Stimulated activated CD4-positive, alpha-beta T cell treated with anti-CD3 and anti-CD28 coated beads, TNF-alpha, amount 100 ng/mL, for 1 hour (primary cell): ENCODE measurements at regions not wholly inside any gene's neighbourhood (a gene's known extent, or its start where the extent isn't known, plus 50 kb on each side); places are given as distances from the start of the nearest gene placed in this dataset.

ENCODE experiments used
- DNase-seq, 3 donors: peaks; one replicate each; pipeline ENCODE4 v3.0.0-alpha.2; 2020; ENCODE audit warnings: low read depth in 3 of 3, low spot score in 1 of 3

GRCh38 chr5:77157732-77158532 is 52.5 kb upstream of the PDE8B start:
- no peak for DNase-seq

GRCh38 chr5:77156379-77156778 is 54.1 kb upstream of the PDE8B start:
- DNase-seq: no peak

- peak in 1 of 3 donors; percentile 5 for DNase-seq
Measured at GRCh38 chr5:77155179-77155785, 55.2 kb upstream of the PDE8B start.

DNA sequence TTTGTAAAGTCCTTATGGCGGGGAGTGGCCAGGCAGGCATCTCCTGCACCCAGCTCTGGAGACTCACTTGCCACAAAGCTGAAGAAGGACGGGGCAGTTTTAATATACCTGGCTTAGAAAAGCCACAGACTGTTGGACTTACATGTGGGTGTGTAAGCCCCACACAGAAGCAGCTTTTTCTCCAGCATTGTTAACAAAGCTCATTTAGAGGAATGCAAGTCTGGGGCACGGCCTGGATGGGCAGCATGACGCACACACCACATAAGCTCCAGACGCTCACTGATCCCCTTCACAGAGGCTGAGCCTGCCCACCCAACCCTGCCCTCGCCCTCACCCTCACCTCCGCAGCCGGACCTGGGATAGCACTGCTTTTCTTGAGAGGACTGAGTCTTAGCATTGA is 58.0 kb upstream of the PDE8B start:
- no peak for DNase-seq

- DNase-seq: no peak
Measured at GRCh38 chr5:77151501-77151900, 59.0 kb upstream of the PDE8B start.

DNA sequence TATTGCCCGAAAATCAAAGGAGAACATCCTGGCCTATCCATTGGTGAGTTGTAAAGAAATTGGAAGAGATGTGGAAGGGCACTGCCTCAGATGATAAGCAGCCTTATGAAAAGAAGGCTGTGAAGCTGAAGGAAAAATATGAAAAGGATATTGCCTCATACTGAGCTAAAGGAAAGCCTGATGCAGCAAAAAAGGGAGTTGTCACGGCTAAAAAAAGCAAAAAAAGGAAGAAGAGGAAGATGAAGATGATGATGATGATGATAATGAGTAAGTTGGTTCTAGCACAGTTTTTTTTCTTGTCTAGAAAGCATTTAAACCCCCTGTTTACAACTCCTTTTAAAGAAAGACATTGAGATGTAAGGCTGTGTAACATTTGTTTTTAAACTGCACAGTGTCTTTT is 59.8 kb upstream of the ZBED3 start:
- DNase-seq: no peak

- DNase-seq: no peak
Measured at GRCh38 chr5:77145666-77146065, 58.6 kb upstream of the ZBED3 start.

DNA sequence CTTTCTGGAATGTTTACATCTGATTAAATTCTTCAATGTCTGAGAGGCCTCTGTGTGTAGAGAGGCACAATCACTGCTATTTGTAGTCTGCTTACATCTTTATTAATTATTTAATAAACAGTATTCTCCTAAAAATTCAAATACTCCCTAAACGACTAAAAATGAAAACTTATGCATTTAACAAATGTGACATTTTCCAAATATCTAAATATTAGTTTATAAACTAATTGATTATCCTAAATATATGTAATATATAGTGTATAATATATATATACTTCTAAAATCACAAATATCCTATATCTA is 57.7 kb upstream of the ZBED3 start:
- DNase-seq: no peak

DNA sequence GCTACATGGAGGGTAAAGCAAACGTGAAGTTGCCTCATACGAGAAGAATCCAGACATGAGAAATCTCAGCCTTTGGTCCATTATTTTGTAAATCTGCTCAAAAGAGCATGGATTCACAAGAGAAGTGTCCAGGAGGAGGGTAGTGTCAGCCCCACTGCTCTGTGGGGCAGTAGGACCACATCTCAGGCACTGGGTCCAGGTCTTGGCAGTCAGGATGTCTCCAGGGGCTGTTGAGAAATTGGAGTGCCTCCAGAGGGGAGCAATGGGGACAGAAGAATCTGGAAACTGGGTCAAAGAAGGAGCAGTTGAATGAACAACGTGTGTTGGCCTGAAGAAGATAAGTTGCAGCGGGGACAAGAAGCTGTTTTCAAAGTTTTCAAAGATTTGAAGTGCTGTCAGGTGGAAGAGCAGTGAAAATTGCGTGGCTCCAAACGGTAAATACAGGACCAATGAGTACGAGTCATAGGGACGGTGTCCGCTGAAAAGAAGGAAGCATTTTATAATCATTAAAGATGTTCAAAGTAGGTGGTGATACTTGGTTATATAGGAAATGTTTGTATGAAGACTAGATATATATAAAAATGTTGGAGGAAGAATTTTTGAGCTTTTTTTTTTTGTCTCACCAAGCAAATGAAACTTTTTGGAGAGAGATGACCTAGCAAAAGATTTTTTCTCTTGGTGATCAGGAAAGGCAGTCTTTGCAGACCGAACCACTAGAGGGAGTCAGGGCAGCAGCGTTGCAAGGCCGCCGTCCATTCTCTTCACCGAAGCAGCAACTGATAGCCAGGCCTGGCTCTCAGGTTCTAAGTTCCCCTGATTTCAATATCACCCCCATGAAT is 57.1 kb upstream of the ZBED3 start:
- peak; percentile 11 to 12 (median 12) for DNase-seq

DNA sequence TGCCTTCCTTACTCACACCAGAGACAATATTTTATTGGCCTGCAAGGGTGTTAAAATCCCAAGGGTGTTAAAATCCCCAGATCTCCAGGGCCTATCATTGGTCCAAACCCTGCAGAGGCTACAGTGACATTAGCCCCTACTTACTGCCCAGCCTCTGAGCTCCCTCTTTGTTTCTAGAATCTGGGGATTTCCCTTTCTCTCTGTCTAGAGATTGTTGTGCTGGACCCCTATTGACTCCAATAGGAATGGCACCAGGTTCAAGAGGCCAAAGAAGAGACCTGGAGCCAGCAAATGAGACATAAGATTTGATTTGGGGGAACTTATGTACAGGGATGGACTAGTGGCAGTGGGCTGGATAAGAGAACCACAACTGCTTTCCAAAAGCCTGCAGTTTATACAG is 53.3 kb upstream of the ZBED3 start:
- DNase-seq: no peak

DNA sequence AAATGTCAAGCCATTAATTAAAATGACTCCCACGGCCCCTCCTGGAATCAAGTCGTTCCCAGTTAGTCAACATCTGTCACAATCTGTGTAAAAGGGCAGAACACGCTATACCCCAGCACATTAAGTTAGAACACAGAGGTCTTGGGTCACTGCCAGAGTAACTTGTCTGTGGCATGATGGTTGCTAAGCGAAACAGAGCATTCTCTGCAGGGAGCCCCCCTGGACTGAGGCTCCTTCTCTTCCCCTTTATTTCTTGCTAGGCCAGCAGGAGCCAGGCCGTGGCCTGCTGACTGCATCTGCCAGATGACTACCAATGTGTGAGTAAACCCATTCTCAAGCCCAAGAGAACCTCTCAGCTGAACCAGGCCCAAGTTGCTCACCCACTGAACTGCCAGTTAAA is 51.9 kb upstream of the ZBED3 start:
- DNase-seq: no peak
